Thyroid gland (tissue), 4 donors: ENCODE measurements at regions not wholly inside any gene's neighbourhood (a gene's known extent, or its start where the extent isn't known, plus 50 kb on each side); places are given as distances from the start of the nearest gene placed in this dataset.

Experiments
- CTCF ChIP-seq, 6 experiments: fragments of 200-600 bp in 3 of 6; fragments of 450-650 bp in 3 of 6; sonication (generic) in 3 of 6; IDR thresholded peaks; one replicate each; pipeline ENCODE4 v1.5.1; 2016 to 2019; ENCODE audit warnings: antibody characterized with exemption in 6 of 6, mild to moderate bottlenecking in 2 of 6, inconsistent platforms in 1 of 6, moderate library complexity in 1 of 6
- POLR2A ChIP-seq, 2 donors: fragments of 450-650 bp; IDR thresholded peaks; one replicate each; pipeline ENCODE4 v1.6.1; 2017; ENCODE audit warnings: antibody characterized with exemption in 2 of 2, mild to moderate bottlenecking in 2 of 2, moderate library complexity in 1 of 2

GRCh38 chr2:47687856-47688255 is 95.1 kb upstream of the MSH6 start:
- TF ChIP-seq CTCF (IDR thresholded peaks at IDR 0.05), result no peak
- TF ChIP-seq POLR2A (IDR thresholded peaks at IDR 0.05), result no peak
